Suppressor macrophage treated with lipopolysaccharide for 4 hours (primary cell): ENCODE measurements at regions not wholly inside any gene's neighbourhood (a gene's known extent, or its start where the extent isn't known, plus 50 kb on each side); places are given as distances from the start of the nearest gene placed in this dataset.

ENCODE experiments used
- DNase-seq: peaks from one replicate; pipeline ENCODE4 v3.0.0-alpha.2; 2020

GRCh38 chr13:26989261-26989956 lies 182.2 kb downstream of the USP12 start:
- no peak for DNase-seq

- DNase-seq: no peak
Observed at GRCh38 chr13:26988059-26988769, 183.4 kb downstream of the USP12 start.

- no peak for DNase-seq
Observed at GRCh38 chr13:26987486-26988013, 184.1 kb downstream of the USP12 start.

- peak; percentile 82 for DNase-seq
Observed at GRCh38 chr13:26985285-26985878, 186.2 kb downstream of the USP12 start.

- DNase-seq: no peak
Observed at GRCh38 chr13:26984337-26984736, 187.3 kb downstream of the USP12 start.

- no peak for DNase-seq
Observed at GRCh38 chr13:26983543-26984320, 187.9 kb downstream of the USP12 start.

- DNase-seq: no peak
Observed at GRCh38 chr13:26980099-26981031, 191.2 kb downstream of the USP12 start.

- no peak for DNase-seq
Observed at GRCh38 chr13:26979334-26979733, 192.3 kb downstream of the USP12 start.

- no peak for DNase-seq
Observed at GRCh38 chr13:26978081-26978860, 193.3 kb downstream of the USP12 start.

- DNase-seq: peak; percentile 51
Observed at GRCh38 chr13:26977541-26977940, 194.1 kb downstream of the USP12 start.

- DNase-seq: no peak
Observed at GRCh38 chr13:26976313-26976712, 195.3 kb downstream of the USP12 start.

- DNase-seq: no peak
Observed at GRCh38 chr13:26973946-26974345, 197.7 kb downstream of the USP12 start.

GRCh38 chr13:26973295-26973694 lies 198.3 kb downstream of the USP12 start:
- no peak for DNase-seq

- DNase-seq: peak; percentile 5
Observed at GRCh38 chr13:26971990-26972887, 199.4 kb downstream of the USP12 start.

GRCh38 chr13:26968431-26969341 lies 202.9 kb downstream of the USP12 start:
- DNase-seq: no peak

- DNase-seq: no peak
Observed at GRCh38 chr13:26967119-26968038, 204.2 kb downstream of the USP12 start.

GRCh38 chr13:26966701-26967080 lies 204.9 kb downstream of the USP12 start:
- DNase-seq: no peak
